HG03280 (cell line): ENCODE measurements at regions not wholly inside any gene's neighbourhood (a gene's known extent, or its start where the extent isn't known, plus 50 kb on each side); places are given as distances from the start of the nearest gene placed in this dataset.

ENCODE experiments used
- ATAC-seq: cut with Tn5 transposase; IDR thresholded peaks from one replicate; pipeline ENCODE4 v1.9.1; 2021; ENCODE audit warnings: mild to moderate bottlenecking, moderate library complexity; ENCODE audit not compliant: unreplicated experiment

- peak; percentile 92 for ATAC-seq
These were observed 313.5 kb upstream of the PDE4D start for GRCh38 chr5:60207040-60207439.

- ATAC-seq, result no peak
These were observed 312.7 kb upstream of the PDE4D start for GRCh38 chr5:60206234-60206633.

GRCh38 chr5:60205071-60205470 is 311.5 kb upstream of the PDE4D start:
- no peak for ATAC-seq

GRCh38 chr5:60196385-60197113 is 303.0 kb upstream of the PDE4D start:
- ATAC-seq, result no peak

- no peak for ATAC-seq
These were observed 302.0 kb upstream of the PDE4D start for GRCh38 chr5:60195551-60195950.

GRCh38 chr5:60195083-60195482 is 301.6 kb upstream of the PDE4D start:
- no peak for ATAC-seq

- ATAC-seq, result no peak
These were observed 291.9 kb upstream of the PDE4D start for GRCh38 chr5:60185231-60186099.

GRCh38 chr5:60184606-60185005 is 291.1 kb upstream of the PDE4D start:
- no peak for ATAC-seq

GRCh38 chr5:60183881-60184280 is 290.4 kb upstream of the PDE4D start:
- no peak for ATAC-seq

- ATAC-seq, result no peak
These were observed 284.6 kb upstream of the PDE4D start for GRCh38 chr5:60178101-60178500.

GRCh38 chr5:60177596-60177995 is 284.1 kb upstream of the PDE4D start:
- ATAC-seq, result no peak

- no peak for ATAC-seq
These were observed 280.1 kb upstream of the PDE4D start for GRCh38 chr5:60173667-60174066.

GRCh38 chr5:60163762-60164161 is 270.2 kb upstream of the PDE4D start:
- ATAC-seq, result no peak

- ATAC-seq, result no peak
These were observed 268.9 kb upstream of the PDE4D start for GRCh38 chr5:60162441-60162840.

- no peak for ATAC-seq
These were observed 267.9 kb upstream of the PDE4D start for GRCh38 chr5:60161340-60161934.

- ATAC-seq, result no peak
These were observed 255.6 kb upstream of the PDE4D start for GRCh38 chr5:60149081-60149480.

- no peak for ATAC-seq
These were observed 254.8 kb upstream of the PDE4D start for GRCh38 chr5:60148366-60148765.

GRCh38 chr5:60147791-60148190 is 254.3 kb upstream of the PDE4D start:
- no peak for ATAC-seq

- ATAC-seq, result no peak
These were observed 250.5 kb upstream of the PDE4D start for GRCh38 chr5:60143942-60144549.

GRCh38 chr5:60141119-60141518 is 247.6 kb upstream of the PDE4D start:
- no peak for ATAC-seq

- no peak for ATAC-seq
These were observed 243.3 kb upstream of the PDE4D start for GRCh38 chr5:60136841-60137240.
